GM12878 (cell line): ENCODE measurements at regions not wholly inside any gene's neighbourhood (a gene's known extent, or its start where the extent isn't known, plus 50 kb on each side); places are given as distances from the start of the nearest gene placed in this dataset.

ENCODE experiments used
- ATAC-seq: fragments of 200-7000 bp; cut with Tn5 transposase; 3 replicates; pipeline ENCODE4 v1.9.1; 2020; ENCODE audit warnings: mild to moderate bottlenecking, moderate library complexity
- BruUV-seq: library from RNA; stranded (reverse); fragments of 400-500 nt; replicated peaks from 2 replicates; lab custom pipeline; 2021; lab: Mats Ljungman, UMichigan
- CTCF ChIA-PET: fragments of 300-600 bp; sonication (Branson Sonifier 250); formaldehyde crosslinking; extraction: SDS; loops from one replicate; lab custom pipeline; 2021; ENCODE audit warnings: inconsistent platforms; lab: Yijun Ruan, JAX
- POLR2A ChIA-PET: fragments of 350-600 bp; formaldehyde crosslinking; extraction: SDS; loops from one replicate; lab custom pipeline; 2021; ENCODE audit warnings: inconsistent platforms; lab: Charles Lee
- RAD21 ChIA-PET: fragments of 300-600 bp; sonication (Branson Sonifier 250); formaldehyde crosslinking; loops from one replicate; lab custom pipeline; 2023; ENCODE audit warnings: antibody characterized with exemption; ENCODE audit not compliant: unreplicated experiment; lab: Charles Lee
- SMC1A ChIA-PET: fragments of 300-600 bp; sonication (Branson Sonifier 250); formaldehyde crosslinking; loops from one replicate; lab custom pipeline; 2023; ENCODE audit not compliant: unreplicated experiment, uncharacterized antibody; lab: Charles Lee
- DNase-seq: peaks from one replicate; pipeline ENCODE4 v3.0.0-alpha.2; 2011; ENCODE audit warnings: low read depth, low spot score
- FAIRE-seq: peaks from 3 replicates; lab custom pipeline; 2011; peaks lifted over from hg19 to GRCh38; lab: Jason Lieb, UNC
- H2AFZ ChIP-seq: 2 replicates; pipeline ENCODE4 v1.6.0; 2011; ENCODE audit warnings: low read depth, low read length, control low read depth; ENCODE audit not compliant: control insufficient read depth
- H3K27ac ChIP-seq: 2 replicates; pipeline ENCODE4 v1.5.1; 2011; ENCODE audit warnings: control low read depth; ENCODE audit not compliant: control insufficient read depth, insufficient read depth
- H3K27me3 ChIP-seq, 2 experiments: replicated peaks in 1 of 2; 2 replicates each; pipeline versions ENCODE4 v1.6.0 to v1.6.1; 2011; ENCODE audit warnings: low read length in 1 of 2; ENCODE audit not compliant: control insufficient read depth in 2 of 2, insufficient read depth in 2 of 2
- H3K36me3 ChIP-seq, 2 experiments: 2 replicates each; pipeline ENCODE4 v1.5.1; 2011; ENCODE audit warnings: low read length in 1 of 2; ENCODE audit not compliant: control insufficient read depth in 2 of 2, insufficient read depth in 2 of 2
- H3K4me1 ChIP-seq: 2 replicates; pipeline ENCODE4 v1.6.1; 2011; ENCODE audit warnings: mild to moderate bottlenecking, low read length, moderate library complexity, mixed read lengths; ENCODE audit not compliant: control insufficient read depth, insufficient read depth
- H3K4me2 ChIP-seq: 2 replicates; pipeline ENCODE4 v1.6.0; 2011; ENCODE audit warnings: control low read depth; ENCODE audit not compliant: control insufficient read depth, insufficient read depth
- H3K4me3 ChIP-seq: fragments of 200-600 bp; sonication (generic); 2 replicates; pipeline ENCODE4 v1.5.1; 2016
- H3K79me2 ChIP-seq: 2 replicates; pipeline ENCODE4 v1.6.0; 2011; ENCODE audit warnings: low read length; ENCODE audit not compliant: control insufficient read depth, insufficient read depth
- H3K9ac ChIP-seq: 2 replicates; pipeline ENCODE4 v1.8.0; 2011; ENCODE audit warnings: low read length, control low read depth, mixed read lengths; ENCODE audit not compliant: control insufficient read depth, insufficient read depth
- H3K9me3 ChIP-seq: replicated peaks from 3 replicates; pipeline ENCODE4 v1.5.1; 2011; ENCODE audit warnings: mild to moderate bottlenecking, low read length; ENCODE audit not compliant: control insufficient read depth, insufficient read depth
- H4K20me1 ChIP-seq: 2 replicates; pipeline ENCODE4 v1.6.0; 2011; ENCODE audit not compliant: control insufficient read depth, insufficient read depth
- SMC3 ChIP-seq: IDR thresholded peaks from 2 replicates; pipeline ENCODE4 v1.6.1; 2011; ENCODE audit warnings: low read length, improper control_type of control experiment, borderline replicate concordance
- YY1 ChIP-seq: IDR thresholded peaks from 2 replicates; pipeline ENCODE4 v1.6.1; 2011; ENCODE audit warnings: low read depth, mild to moderate bottlenecking, low read length
- ZNF592 ChIP-seq: fragments of 450-650 bp; IDR thresholded peaks from 2 replicates; pipeline ENCODE4 v1.6.1; 2017; ENCODE audit warnings: mild to moderate bottlenecking, moderate library complexity
- WGBS: methylation state at CpG from one replicate; pipeline ENCODE4 v1.1.6; 2016; ENCODE audit warnings: low lambda C conversion rate; ENCODE audit not compliant: insufficient replicate concordance, insufficient coverage; ENCODE audit errors: missing lambda C conversion rate; 5-methylcytosine and 5-hydroxymethylcytosine counted together
- in situ Hi-C: fragments of 300-500 bp; cut with MboI; formaldehyde crosslinking; loops from 9 replicates; pipeline ENCODE4 v1.14.3; 2018; ENCODE audit warnings: mixed read lengths
- intact Hi-C: fragments of 100-400 bp; cut with micrococcal nuclease; formaldehyde crosslinking; loops from one replicate; pipeline ENCODE4 v1.14.2; 2022; ENCODE audit not compliant: unreplicated experiment

- no peaks in the 10 kb centered on the region for H3K79me2 ChIP-seq
- WGBS = 7% methylated on average over 3 of the region's 3 CpGs
- no peak for ATAC-seq
- peaks cover 0 to 1% of the 10 kb centered on the region in 2 experiments; a peak in 2 of 4 replicates for H3K27me3 ChIP-seq
- no peak overlapping the region for H3K9ac ChIP-seq
- no peaks in the 10 kb centered on the region for H3K36me3 ChIP-seq
- ChIA-PET SMC1A (no interaction called here), POLR2A (no interaction called here), RAD21 (no interaction called here), CTCF (no interaction called here)
- no peak overlapping the region for H3K4me2 ChIP-seq
- no peaks in the 10 kb centered on the region for H3K4me1 ChIP-seq
- TF ChIP-seq ZNF592 (no peak), YY1 (no peak), SMC3 (no peak)
- H3K9me3 ChIP-seq = no peaks in the 10 kb centered on the region; the same call in 2 of the 3 replicates
- intact Hi-C loops (no loop called here), in situ Hi-C loops (no loop called here)
- no peak overlapping the region for H3K4me3 ChIP-seq
- H3K27ac ChIP-seq = no peak overlapping the region
- no TSS peak for BruUV-seq
- no peak overlapping the region for H2AFZ ChIP-seq
- no peak for DNase-seq
- no peaks in the 10 kb centered on the region for H4K20me1 ChIP-seq
- FAIRE-seq = no peak
These were observed 356.8 kb downstream of the CCSER2 start for GRCh38 chr10:84685047-84685660.
